RWPE1 (cell line): ENCODE measurements at regions not wholly inside any gene's neighbourhood (a gene's known extent, or its start where the extent isn't known, plus 50 kb on each side); places are given as distances from the start of the nearest gene placed in this dataset.

Experiments used
- CTCF ChIA-PET: fragments of 350-600 bp; sonication (Branson Sonifier 250); formaldehyde crosslinking; extraction: SDS; loops from one replicate; lab custom pipeline; 2021; lab: Yijun Ruan, JAX
- POLR2A ChIA-PET: fragments of 400-600 bp; formaldehyde crosslinking; extraction: SDS; loops from one replicate; lab custom pipeline; 2020; ENCODE audit warnings: antibody characterized with exemption; ENCODE audit not compliant: low non-redundant PET; lab: Yijun Ruan, JAX
- DNase-seq: peaks from one replicate; pipeline ENCODE4 v3.0.0; 2012; ENCODE audit warnings: low spot score
- H3K27ac ChIP-seq: fragments of 450-650 bp; 2 replicates; pipeline ENCODE4 v1.5.1; 2017
- CTCF ChIP-seq: fragments of 450-650 bp; conservative IDR thresholded peaks from 2 replicates; pipeline ENCODE4 v1.5.1; 2017; ENCODE audit warnings: low read depth, mild to moderate bottlenecking

GRCh38 chr3:95595416-95596075, 1218.8 kb upstream of the EPHA6 start:
- POLR2A ChIA-PET: no interaction called here
- no peak for TF ChIP-seq CTCF
- CTCF ChIA-PET: no interaction called here
- no peak for DNase-seq
- H3K27ac ChIP-seq: no peak overlapping the region

- DNase-seq: no peak
- ChIA-PET POLR2A (no interaction called here), CTCF (no interaction called here)
- no peak for TF ChIP-seq CTCF
- H3K27ac ChIP-seq: no peak overlapping the region
Measured at GRCh38 chr3:95607926-95608325, 1206.5 kb upstream of the EPHA6 start.

- DNase-seq: no peak
- CTCF ChIA-PET: no interaction called here
- H3K27ac ChIP-seq: no peak overlapping the region
- no peak for TF ChIP-seq CTCF
- POLR2A ChIA-PET: no interaction called here
Measured at GRCh38 chr3:95609411-95609810, 1205.0 kb upstream of the EPHA6 start.

- DNase-seq: no peak
- H3K27ac ChIP-seq: no peak overlapping the region
- ChIA-PET POLR2A (no interaction called here), CTCF (no interaction called here)
- no peak for TF ChIP-seq CTCF
Measured at GRCh38 chr3:95612611-95613010, 1201.8 kb upstream of the EPHA6 start.

GRCh38 chr3:95613993-95614392, 1200.4 kb upstream of the EPHA6 start:
- no peak overlapping the region for H3K27ac ChIP-seq
- ChIA-PET CTCF (interaction anchor here (0.6 kb wide), 1 partner anchor 41 kb away, joined by 3 read pairs; no protein-coding TSS in a partner anchor), POLR2A (no interaction called here)
- DNase-seq: no peak
- no peak for TF ChIP-seq CTCF

- H3K27ac ChIP-seq: no peak overlapping the region
- TF ChIP-seq CTCF: no peak
- no peak for DNase-seq
- ChIA-PET CTCF (interaction anchor here (0.6 kb wide), 2 partner anchors 678 to 734 kb away, joined by 3 to 6 read pairs; no protein-coding TSS in a partner anchor), POLR2A (no interaction called here)
Measured at GRCh38 chr3:95615592-95616310, 1198.6 kb upstream of the EPHA6 start.
